Omental fat pad (tissue), 3 donors: ENCODE measurements at regions not wholly inside any gene's neighbourhood (a gene's known extent, or its start where the extent isn't known, plus 50 kb on each side); places are given as distances from the start of the nearest gene placed in this dataset.
"Not testable (repeated sequence)": the region's sequence is repeated elsewhere in the genome, so short reads cannot be mapped to it uniquely, and the experiment has no call there.

ENCODE experiments used
- ATAC-seq: fragments of 150-250 bp; one replicate; pipeline ENCODE4 v1.9.1; 2016; ENCODE audit warnings: mild to moderate bottlenecking, moderate library complexity; ENCODE audit not compliant: low FRiP score
- DNase-seq: peaks from one replicate; pipeline ENCODE4 v3.0.0-alpha.2; 2019; ENCODE audit warnings: low spot score
- TF ChIP-seq, protein P1 (sequence below), 3 donors: fragments of 450-650 bp; IDR thresholded peaks; one replicate each; pipeline ENCODE4 v1.5.1; 2016 to 2017; ENCODE audit warnings: antibody characterized with exemption in 3 of 3, mild to moderate bottlenecking in 3 of 3, moderate library complexity in 2 of 3

GRCh38 chr5:17326600-17327037, 109.2 kb downstream of the BASP1 start:
- no peak for ATAC-seq
- DNase-seq = no peak
- TF ChIP-seq, protein P1, sequence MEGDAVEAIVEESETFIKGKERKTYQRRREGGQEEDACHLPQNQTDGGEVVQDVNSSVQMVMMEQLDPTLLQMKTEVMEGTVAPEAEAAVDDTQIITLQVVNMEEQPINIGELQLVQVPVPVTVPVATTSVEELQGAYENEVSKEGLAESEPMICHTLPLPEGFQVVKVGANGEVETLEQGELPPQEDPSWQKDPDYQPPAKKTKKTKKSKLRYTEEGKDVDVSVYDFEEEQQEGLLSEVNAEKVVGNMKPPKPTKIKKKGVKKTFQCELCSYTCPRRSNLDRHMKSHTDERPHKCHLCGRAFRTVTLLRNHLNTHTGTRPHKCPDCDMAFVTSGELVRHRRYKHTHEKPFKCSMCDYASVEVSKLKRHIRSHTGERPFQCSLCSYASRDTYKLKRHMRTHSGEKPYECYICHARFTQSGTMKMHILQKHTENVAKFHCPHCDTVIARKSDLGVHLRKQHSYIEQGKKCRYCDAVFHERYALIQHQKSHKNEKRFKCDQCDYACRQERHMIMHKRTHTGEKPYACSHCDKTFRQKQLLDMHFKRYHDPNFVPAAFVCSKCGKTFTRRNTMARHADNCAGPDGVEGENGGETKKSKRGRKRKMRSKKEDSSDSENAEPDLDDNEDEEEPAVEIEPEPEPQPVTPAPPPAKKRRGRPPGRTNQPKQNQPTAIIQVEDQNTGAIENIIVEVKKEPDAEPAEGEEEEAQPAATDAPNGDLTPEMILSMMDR (IDR thresholded peaks at IDR 0.05) = no peak

GRCh38 chr5:17327048-17327625, 109.7 kb downstream of the BASP1 start:
- no peak for ATAC-seq
- TF ChIP-seq, protein P1 (IDR thresholded peaks at IDR 0.05) = no peak
- DNase-seq = no peak

- TF ChIP-seq, protein P1 (IDR thresholded peaks at IDR 0.05) = no peak
- ATAC-seq (no peak), DNase-seq (no peak)
Observed at GRCh38 chr5:17329571-17329970, 112.1 kb downstream of the BASP1 start.

DNA sequence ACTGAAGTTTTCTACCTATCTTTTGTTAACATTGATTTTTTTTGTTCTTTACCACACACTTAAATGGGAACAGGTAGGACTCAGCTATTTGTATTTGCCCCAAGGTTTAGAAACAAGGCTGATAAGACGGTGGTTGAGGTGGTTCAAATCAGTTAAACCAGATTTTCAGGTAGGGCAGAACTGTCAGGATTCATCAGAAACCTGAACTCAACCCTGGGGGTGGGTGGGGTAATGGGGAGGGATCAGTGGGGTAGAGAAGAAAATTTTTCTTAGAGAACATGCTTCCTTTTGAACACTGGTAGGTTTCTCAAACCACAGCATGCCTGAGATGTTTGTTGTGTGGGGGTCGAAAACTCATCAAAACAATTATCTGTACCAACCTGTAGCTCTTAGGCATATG, 113.0 kb downstream of the BASP1 start:
- no peak for ATAC-seq
- TF ChIP-seq, protein P1 (IDR thresholded peaks at IDR 0.05) = no peak

GRCh38 chr5:17331651-17332050, 114.2 kb downstream of the BASP1 start:
- ATAC-seq = no peak
- TF ChIP-seq, protein P1 (IDR thresholded peaks at IDR 0.05) = no peak
- no peak for DNase-seq

More for the DNA sequence above, 113.0 kb downstream of the BASP1 start:
- DNase-seq = no peak

GRCh38 chr5:17333755-17334154, 116.3 kb downstream of the BASP1 start:
- ATAC-seq = no peak
- TF ChIP-seq, protein P1 (IDR thresholded peaks at IDR 0.05) = no peak
- no peak for DNase-seq

GRCh38 chr5:17336054-17336453, 118.6 kb downstream of the BASP1 start:
- DNase-seq = no peak
- no peak for ATAC-seq
- TF ChIP-seq, protein P1 (IDR thresholded peaks at IDR 0.05) = no peak

- DNase-seq, ATAC-seq: not testable (repeated sequence)
Observed at GRCh38 chr5:17336723-17337122, 119.3 kb downstream of the BASP1 start.
